Parathyroid adenoma (tissue), 2 donors: ENCODE measurements at regions not wholly inside any gene's neighbourhood (a gene's known extent, or its start where the extent isn't known, plus 50 kb on each side); places are given as distances from the start of the nearest gene placed in this dataset.
A peak's percentile ranks its signal among the peaks of the same experiment; 100 is the strongest.
"Not testable (repeated sequence)": the region's sequence is repeated elsewhere in the genome, so short reads cannot be mapped to it uniquely, and the experiment has no call there.

Experiments
- H2AFZ ChIP-seq: fragments of 300-600 bp; sonication (generic); one replicate; pipeline ENCODE4 v1.7.0; 2017; ENCODE audit warnings: antibody characterized with exemption, mild to moderate bottlenecking
- H3K27ac ChIP-seq: fragments of 300-600 bp; sonication (generic); one replicate; pipeline ENCODE4 v1.7.0; 2017
- H3K27me3 ChIP-seq: fragments of 300-600 bp; sonication (generic); one replicate; pipeline ENCODE4 v1.7.0; 2017; ENCODE audit warnings: low read length; ENCODE audit not compliant: control insufficient read depth, insufficient read depth
- H3K36me3 ChIP-seq: fragments of 300-600 bp; sonication (generic); one replicate; pipeline ENCODE4 v1.7.0; 2017; ENCODE audit warnings: low read length; ENCODE audit not compliant: control insufficient read depth, insufficient read depth
- H3K4me1 ChIP-seq: fragments of 300-600 bp; sonication (generic); one replicate; pipeline ENCODE4 v1.7.0; 2017; ENCODE audit warnings: control low read depth
- H3K4me2 ChIP-seq: fragments of 300-600 bp; sonication (generic); one replicate; pipeline ENCODE4 v1.7.0; 2017; ENCODE audit warnings: low read length
- H3K4me3 ChIP-seq: fragments of 300-600 bp; sonication (generic); one replicate; pipeline ENCODE4 v1.7.0; 2017; ENCODE audit warnings: low read depth, low read length
- H3K79me2 ChIP-seq: fragments of 300-600 bp; sonication (generic); one replicate; pipeline ENCODE4 v1.7.0; 2017; ENCODE audit warnings: control low read depth
- H3K9ac ChIP-seq: fragments of 300-600 bp; sonication (generic); one replicate; pipeline ENCODE4 v1.7.0; 2017; ENCODE audit warnings: mild to moderate bottlenecking
- H3K9me3 ChIP-seq: fragments of 300-600 bp; sonication (generic); one replicate; pipeline ENCODE4 v1.7.0; 2017; ENCODE audit warnings: low read length; ENCODE audit not compliant: control insufficient read depth
- TF ChIP-seq, protein P1 (sequence below): fragments of 300-600 bp; sonication (generic); IDR thresholded peaks from one replicate; pipeline ENCODE4 v1.7.0; 2017; ENCODE audit warnings: antibody characterized with exemption, mild to moderate bottlenecking
- donor health status: primary hyperparathyroidism.

DNA sequence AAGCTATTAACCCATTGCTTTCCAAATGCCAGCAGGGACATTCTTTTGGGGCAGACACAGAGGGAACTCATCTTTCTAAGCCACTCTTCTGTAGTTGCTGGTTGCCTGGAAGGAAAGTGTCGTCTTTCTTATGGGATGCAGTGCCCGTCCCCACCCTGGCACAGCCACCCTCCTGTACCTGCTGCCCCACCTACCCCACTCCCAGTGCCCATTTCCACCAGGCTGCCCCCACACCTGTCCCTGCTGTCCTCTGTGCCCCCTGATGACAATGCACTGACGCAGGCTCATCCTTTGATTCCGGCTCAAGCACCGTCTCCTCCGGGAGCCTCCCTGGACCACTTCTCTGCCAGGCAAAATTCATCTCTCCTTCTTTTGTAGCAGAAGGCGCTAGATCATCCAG is 190.4 kb upstream of the CDH5 start:
- H3K36me3 ChIP-seq = no peaks in the 10 kb centered on the region

DNA sequence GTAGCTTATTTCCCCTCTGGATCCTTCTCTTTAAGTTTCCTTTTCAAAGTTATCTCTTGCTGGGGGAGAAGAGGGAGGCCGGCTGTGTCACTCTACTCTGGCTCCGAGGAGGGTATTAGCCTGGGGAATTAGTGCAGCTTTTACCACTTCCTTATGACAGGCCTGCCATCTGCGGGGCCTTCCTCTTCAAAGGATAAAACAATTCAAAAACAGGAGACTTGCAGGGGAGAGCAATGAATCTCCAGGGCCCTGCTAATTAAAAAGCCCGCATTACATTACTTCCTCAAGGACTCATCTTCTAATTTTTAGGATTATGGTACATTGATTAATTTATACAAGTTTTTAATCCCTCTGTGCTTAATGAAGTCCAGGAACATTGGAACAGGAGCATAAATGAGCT is 190.9 kb upstream of the CDH5 start:
- Histone ChIP-seq H3K4me3 (no peak overlapping the region), H2AFZ (no peak overlapping the region), H3K4me1 (no peaks in the 10 kb centered on the region), H3K9ac (no peak overlapping the region), H3K4me2 (no peak overlapping the region), H3K27ac (no peak overlapping the region), H3K27me3 (no peaks in the 10 kb centered on the region), H3K79me2 (no peaks in the 10 kb centered on the region), H3K9me3 (no peaks in the 10 kb centered on the region), H3K36me3 (no peaks in the 10 kb centered on the region)
- TF ChIP-seq, protein P1, sequence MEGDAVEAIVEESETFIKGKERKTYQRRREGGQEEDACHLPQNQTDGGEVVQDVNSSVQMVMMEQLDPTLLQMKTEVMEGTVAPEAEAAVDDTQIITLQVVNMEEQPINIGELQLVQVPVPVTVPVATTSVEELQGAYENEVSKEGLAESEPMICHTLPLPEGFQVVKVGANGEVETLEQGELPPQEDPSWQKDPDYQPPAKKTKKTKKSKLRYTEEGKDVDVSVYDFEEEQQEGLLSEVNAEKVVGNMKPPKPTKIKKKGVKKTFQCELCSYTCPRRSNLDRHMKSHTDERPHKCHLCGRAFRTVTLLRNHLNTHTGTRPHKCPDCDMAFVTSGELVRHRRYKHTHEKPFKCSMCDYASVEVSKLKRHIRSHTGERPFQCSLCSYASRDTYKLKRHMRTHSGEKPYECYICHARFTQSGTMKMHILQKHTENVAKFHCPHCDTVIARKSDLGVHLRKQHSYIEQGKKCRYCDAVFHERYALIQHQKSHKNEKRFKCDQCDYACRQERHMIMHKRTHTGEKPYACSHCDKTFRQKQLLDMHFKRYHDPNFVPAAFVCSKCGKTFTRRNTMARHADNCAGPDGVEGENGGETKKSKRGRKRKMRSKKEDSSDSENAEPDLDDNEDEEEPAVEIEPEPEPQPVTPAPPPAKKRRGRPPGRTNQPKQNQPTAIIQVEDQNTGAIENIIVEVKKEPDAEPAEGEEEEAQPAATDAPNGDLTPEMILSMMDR = no peak

More for the DNA sequence above, 190.4 kb upstream of the CDH5 start:
- Histone ChIP-seq H3K4me1 (no peaks in the 10 kb centered on the region), H3K4me2 (no peak overlapping the region), H3K79me2 (no peaks in the 10 kb centered on the region), H3K27me3 (no peaks in the 10 kb centered on the region), H3K9ac (no peak overlapping the region), H2AFZ (no peak overlapping the region), H3K9me3 (no peaks in the 10 kb centered on the region), H3K4me3 (no peak overlapping the region), H3K27ac (no peak overlapping the region)
- TF ChIP-seq, protein P1 = no peak

GRCh38 chr16:66175058-66175457 is 191.4 kb upstream of the CDH5 start:
- H3K79me2 ChIP-seq = no peaks in the 10 kb centered on the region
- no peaks in the 10 kb centered on the region for H3K36me3 ChIP-seq
- TF ChIP-seq, protein P1 = no peak
- H3K4me2 ChIP-seq = no peak overlapping the region
- H3K4me3 ChIP-seq = no peak overlapping the region
- H3K9ac ChIP-seq = no peak overlapping the region
- H3K27me3 ChIP-seq = no peaks in the 10 kb centered on the region
- no peaks in the 10 kb centered on the region for H3K9me3 ChIP-seq
- no peak overlapping the region for H3K27ac ChIP-seq
- no peak overlapping the region for H2AFZ ChIP-seq
- H3K4me1 ChIP-seq = no peaks in the 10 kb centered on the region

- not testable (repeated sequence) for H3K27ac ChIP-seq, H3K4me2 ChIP-seq, H3K4me3 ChIP-seq
Observed at GRCh38 chr16:66173796-66174195, 192.7 kb upstream of the CDH5 start.

DNA sequence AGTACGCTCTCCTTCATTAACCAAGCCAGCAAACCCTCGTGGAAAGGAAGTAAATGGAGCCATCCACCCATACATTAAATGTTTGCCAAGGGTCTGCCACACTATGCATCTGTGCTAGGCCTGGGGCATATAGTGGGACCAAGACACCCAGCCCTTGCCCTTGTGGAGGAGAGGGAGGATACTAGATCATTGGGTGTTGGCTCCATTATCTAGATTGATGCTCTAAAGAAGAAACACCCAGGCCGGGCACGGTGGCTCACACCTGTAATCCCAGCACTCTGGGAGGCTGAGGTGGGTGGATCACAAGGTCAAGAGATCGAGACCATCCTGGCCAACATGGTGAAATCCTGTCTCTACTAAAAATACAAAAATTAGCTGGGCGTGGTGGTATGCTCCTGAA is 193.3 kb upstream of the CDH5 start:
- not testable (repeated sequence) for H3K4me2 ChIP-seq, H3K4me3 ChIP-seq, H3K79me2 ChIP-seq, H3K36me3 ChIP-seq, H3K27me3 ChIP-seq, H3K9ac ChIP-seq, H3K4me1 ChIP-seq, H3K9me3 ChIP-seq, H3K27ac ChIP-seq, H2AFZ ChIP-seq

More at GRCh38 chr16:66173796-66174195, 192.7 kb upstream of the CDH5 start:
- not testable (repeated sequence) for H3K36me3 ChIP-seq, H3K79me2 ChIP-seq, H3K9ac ChIP-seq, H3K27me3 ChIP-seq, H3K4me1 ChIP-seq, H3K9me3 ChIP-seq, H2AFZ ChIP-seq

DNA sequence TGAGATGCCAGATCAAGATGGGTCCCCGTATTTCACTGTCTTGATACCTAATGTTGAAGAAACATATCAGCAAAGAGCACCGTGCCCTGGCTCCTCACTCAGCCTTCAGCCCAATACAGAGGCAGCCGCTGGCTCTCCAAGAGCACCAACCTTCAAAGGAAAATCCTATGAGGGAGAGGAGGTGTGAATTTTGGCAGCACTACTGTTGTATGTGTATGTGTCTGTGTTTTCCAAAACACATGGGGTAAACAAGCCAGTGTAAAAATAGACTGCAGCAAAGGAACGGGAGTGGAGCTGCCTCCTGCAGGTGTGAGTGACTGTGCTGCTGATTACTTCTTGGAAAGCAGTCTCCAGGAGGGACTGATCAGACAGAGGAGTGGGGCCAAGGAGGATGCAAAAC is 194.0 kb upstream of the CDH5 start:
- Histone ChIP-seq H3K4me2 (no peak overlapping the region), H3K36me3 (no peaks in the 10 kb centered on the region), H3K4me3 (no peak overlapping the region), H3K79me2 (no peaks in the 10 kb centered on the region), H3K9ac (no peak overlapping the region), H3K4me1 (peaks cover under 1% of the 10 kb centered on the region), H2AFZ (peak overlapping the region; percentile 44), H3K27ac (no peak overlapping the region), H3K27me3 (no peaks in the 10 kb centered on the region), H3K9me3 (no peaks in the 10 kb centered on the region)
- TF ChIP-seq, protein P1 = no peak
